B cell (primary cell): ENCODE measurements at regions not wholly inside any gene's neighbourhood (a gene's known extent, or its start where the extent isn't known, plus 50 kb on each side); places are given as distances from the start of the nearest gene placed in this dataset.

Experiments
- ATAC-seq: fragments of 200-7000 bp; cut with Tn5 transposase; one replicate; pipeline ENCODE4 v1.10.0; 2021; ENCODE audit warnings: low read depth, mild to moderate bottlenecking, moderate number of reproducible peaks, moderate library complexity
- CTCF ChIA-PET: fragments of 350-600 bp; sonication (Branson Sonifier 250); formaldehyde crosslinking; loops from one replicate; lab custom pipeline; 2021; ENCODE audit warnings: antibody characterized with exemption, inconsistent platforms; lab: Charles Lee
- POLR2A ChIA-PET: fragments of 350-600 bp; sonication (Branson Sonifier 250); formaldehyde crosslinking; loops from one replicate; lab custom pipeline; 2021; ENCODE audit warnings: antibody characterized with exemption; lab: Charles Lee
- DNase-seq: peaks from one replicate; pipeline ENCODE4 v3.0.0; 2013
- H2AFZ ChIP-seq: 2 replicates; pipeline ENCODE4 v1.6.1; 2012; ENCODE audit warnings: mild to moderate bottlenecking, low read depth, low read length; ENCODE audit not compliant: insufficient read depth, poor library complexity, severe bottlenecking
- H3K27ac ChIP-seq, 2 donors: 1 replicate in 1 of 2; 2 replicates in 1 of 2; pipeline ENCODE4 v1.5.1; 2012 to 2013; ENCODE audit warnings: low read length in 2 of 2, mild to moderate bottlenecking in 2 of 2, moderate library complexity in 1 of 2
- H3K27me3 ChIP-seq, 4 experiments: fragments of 200-600 bp in 1 of 4; sonication (generic) in 1 of 4; replicated peaks in 1 of 4; 1 replicate in 2 of 4; 2 replicates in 2 of 4; pipeline versions ENCODE4 v1.6.1 to v1.7.0; 2013 to 2016; ENCODE audit warnings: low read length in 3 of 4, mild to moderate bottlenecking in 2 of 4, mixed read lengths in 1 of 4, moderate library complexity in 1 of 4; ENCODE audit not compliant: insufficient read depth in 4 of 4, control insufficient read depth in 3 of 4; ENCODE audit errors: control extremely low read depth in 1 of 4
- H3K36me3 ChIP-seq, 2 experiments: replicated peaks in 1 of 2; 1 replicate in 1 of 2; 2 replicates in 1 of 2; pipeline versions ENCODE4 v1.6.1 to v1.7.1; 2013; ENCODE audit warnings: low read length in 1 of 2; ENCODE audit not compliant: insufficient read depth in 2 of 2, control insufficient read depth in 1 of 2; ENCODE audit errors: control extremely low read depth in 1 of 2, extremely low read depth in 1 of 2
- H3K4me1 ChIP-seq, 2 donors: fragments of 200-600 bp in 1 of 2; sonication (generic) in 1 of 2; 1 replicate in 1 of 2; 2 replicates in 1 of 2; pipeline versions ENCODE4 v1.5.1 to v1.6.1; 2013 to 2017; ENCODE audit warnings: low read length in 2 of 2; ENCODE audit not compliant: control insufficient read depth in 2 of 2, insufficient read depth in 2 of 2
- H3K4me2 ChIP-seq: replicated peaks from 2 replicates; pipeline ENCODE3; 2012; ENCODE audit warnings: mild to moderate bottlenecking, low read depth, low read length; ENCODE audit not compliant: poor library complexity, severe bottlenecking
- H3K4me3 ChIP-seq, 5 experiments: fragments of 200-600 bp in 1 of 5; sonication (generic) in 1 of 5; 1 replicate in 3 of 5; 2 replicates in 2 of 5; pipeline versions ENCODE4 v1.5.1 to v1.7.0; 2011 to 2016; ENCODE audit warnings: low read length in 4 of 5, mild to moderate bottlenecking in 4 of 5, low read depth in 2 of 5, control low read depth in 1 of 5, moderate library complexity in 1 of 5; ENCODE audit not compliant: insufficient read depth in 1 of 5; ENCODE audit errors: control extremely low read depth in 1 of 5, extremely low read depth in 1 of 5
- H3K79me2 ChIP-seq: fragments of 200-600 bp; sonication (generic); one replicate; pipeline ENCODE4 v1.6.0; 2016; ENCODE audit warnings: low read length; ENCODE audit not compliant: control insufficient read depth, insufficient read depth
- H3K9ac ChIP-seq: fragments of 200-600 bp; sonication (generic); 2 replicates; pipeline ENCODE4 v1.6.1; 2017; ENCODE audit warnings: mild to moderate bottlenecking, low read length, moderate library complexity
- H3K9me3 ChIP-seq, 3 donors: one replicate each; pipeline versions ENCODE4 v1.6.1 to v1.7.1; 2013; ENCODE audit warnings: low read length in 2 of 3; ENCODE audit not compliant: control insufficient read depth in 2 of 3, insufficient read depth in 1 of 3; ENCODE audit errors: control extremely low read depth in 1 of 3
- H4K20me1 ChIP-seq: 2 replicates; pipeline ENCODE4 v1.6.0; 2012; ENCODE audit warnings: mild to moderate bottlenecking, low read length; ENCODE audit not compliant: insufficient read depth, control insufficient read depth, poor library complexity, severe bottlenecking
- H3K27ac Mint-ChIP-seq: one replicate; pipeline ENCODE4 v1.8.0; 2021; ENCODE audit warnings: mixed read lengths
- H3K27me3 Mint-ChIP-seq: one replicate; pipeline ENCODE4 v1.8.0; 2021; ENCODE audit warnings: mixed read lengths
- H3K4me1 Mint-ChIP-seq: one replicate; pipeline ENCODE4 v1.8.0; 2021; ENCODE audit warnings: mixed read lengths
- H3K4me3 Mint-ChIP-seq: one replicate; pipeline ENCODE4 v1.8.0; 2021; ENCODE audit warnings: mixed read lengths
- H3K9me3 Mint-ChIP-seq: one replicate; pipeline ENCODE4 v1.8.0; 2022; ENCODE audit warnings: mixed read lengths; ENCODE audit not compliant: insufficient read depth
- EZH2 ChIP-seq: IDR thresholded peaks from 2 replicates; pipeline ENCODE4 v1.6.1; 2012; ENCODE audit warnings: borderline replicate concordance, low read depth, mild to moderate bottlenecking, moderate library complexity, low read length; ENCODE audit not compliant: insufficient read depth, poor library complexity, severe bottlenecking
- WGBS: methylation state at CpG from one replicate; pipeline ENCODE4 v1.1.5; 2013; ENCODE audit warnings: missing lambda C conversion rate; ENCODE audit not compliant: insufficient coverage; 5-methylcytosine and 5-hydroxymethylcytosine counted together
- intact Hi-C: fragments of 100-400 bp; cut with micrococcal nuclease; formaldehyde crosslinking; loops from one replicate; pipeline ENCODE4 v1.10.0; 2022
- TF ChIP-seq, protein P1 (sequence below): fragments of 200-600 bp; IDR thresholded peaks from one replicate; pipeline ENCODE4 v1.8.0; 2022; ENCODE audit warnings: antibody characterized with exemption, mild to moderate bottlenecking

DNA sequence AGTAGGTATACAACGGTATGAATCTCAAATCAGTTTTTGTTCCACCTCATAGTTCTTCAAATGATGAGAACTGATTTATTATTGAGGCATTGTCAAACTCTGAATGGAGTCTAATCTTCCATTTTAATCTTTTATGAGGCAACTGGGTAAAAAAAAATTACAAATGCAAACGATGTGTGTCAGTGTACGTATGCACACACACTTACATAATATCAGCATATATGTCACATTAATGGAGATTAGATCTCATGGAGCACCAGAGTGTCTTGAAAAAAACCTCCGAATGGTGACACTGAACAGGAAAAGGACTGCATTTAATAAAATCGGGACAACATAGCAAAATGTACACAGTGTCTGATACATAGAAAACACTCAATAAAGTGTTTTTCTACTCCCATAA is 842.7 kb downstream of the EFNB2 start:
- ATAC-seq, result no peak
- ChIA-PET CTCF (no interaction called here), POLR2A (no interaction called here)
- Mint-ChIP-seq H3K4me1 (no peaks in the 10 kb centered on the region), H3K27me3 (no peaks in the 10 kb centered on the region), H3K9me3 (peaks cover 5% of the 10 kb centered on the region), H3K4me3 (no peak overlapping the region), H3K27ac (no peak overlapping the region)
- H3K79me2 ChIP-seq, result no peaks in the 10 kb centered on the region
- no peaks in the 10 kb centered on the region for H3K9me3 ChIP-seq
- no peak overlapping the region for H2AFZ ChIP-seq
- TF ChIP-seq, protein P1, sequence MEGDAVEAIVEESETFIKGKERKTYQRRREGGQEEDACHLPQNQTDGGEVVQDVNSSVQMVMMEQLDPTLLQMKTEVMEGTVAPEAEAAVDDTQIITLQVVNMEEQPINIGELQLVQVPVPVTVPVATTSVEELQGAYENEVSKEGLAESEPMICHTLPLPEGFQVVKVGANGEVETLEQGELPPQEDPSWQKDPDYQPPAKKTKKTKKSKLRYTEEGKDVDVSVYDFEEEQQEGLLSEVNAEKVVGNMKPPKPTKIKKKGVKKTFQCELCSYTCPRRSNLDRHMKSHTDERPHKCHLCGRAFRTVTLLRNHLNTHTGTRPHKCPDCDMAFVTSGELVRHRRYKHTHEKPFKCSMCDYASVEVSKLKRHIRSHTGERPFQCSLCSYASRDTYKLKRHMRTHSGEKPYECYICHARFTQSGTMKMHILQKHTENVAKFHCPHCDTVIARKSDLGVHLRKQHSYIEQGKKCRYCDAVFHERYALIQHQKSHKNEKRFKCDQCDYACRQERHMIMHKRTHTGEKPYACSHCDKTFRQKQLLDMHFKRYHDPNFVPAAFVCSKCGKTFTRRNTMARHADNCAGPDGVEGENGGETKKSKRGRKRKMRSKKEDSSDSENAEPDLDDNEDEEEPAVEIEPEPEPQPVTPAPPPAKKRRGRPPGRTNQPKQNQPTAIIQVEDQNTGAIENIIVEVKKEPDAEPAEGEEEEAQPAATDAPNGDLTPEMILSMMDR, result no peak
- no peak for TF ChIP-seq EZH2
- no peak overlapping the region for H3K4me2 ChIP-seq
- H3K27me3 ChIP-seq, result no peaks in the 10 kb centered on the region
- intact Hi-C loops, result no loop called here
- DNase-seq, result no peak
- H3K4me1 ChIP-seq, result no peaks in the 10 kb centered on the region
- no peak overlapping the region for H3K4me3 ChIP-seq
- no peak overlapping the region for H3K27ac ChIP-seq
- no peaks in the 10 kb centered on the region for H3K36me3 ChIP-seq
- H4K20me1 ChIP-seq, result no peaks in the 10 kb centered on the region
- 100% methylated on average over 2 of the region's 5 CpGs for WGBS
- H3K9ac ChIP-seq, result no peak overlapping the region

DNA sequence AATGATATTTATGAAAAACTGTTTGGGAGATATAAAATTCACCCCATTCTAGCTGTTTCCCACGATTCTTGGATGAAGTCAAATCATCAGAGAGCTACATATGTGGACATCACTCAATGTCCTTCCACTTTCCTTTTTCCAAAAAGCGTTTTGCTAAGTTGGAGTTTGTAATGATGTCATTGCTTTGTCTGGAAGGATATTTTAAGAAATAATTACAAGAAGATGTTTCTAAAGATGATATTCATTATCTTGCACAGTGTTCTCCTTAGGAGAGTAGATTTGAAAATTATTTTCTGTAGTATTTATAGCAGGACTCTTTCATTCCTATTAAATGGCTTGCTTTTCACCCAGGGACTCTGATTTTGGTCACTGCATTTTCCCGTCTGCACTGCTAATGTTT is 851.2 kb downstream of the EFNB2 start:
- WGBS, result no CpG with 5 or more reads among the region's 3 CpGs
- Histone ChIP-seq H2AFZ (no peak overlapping the region), H3K79me2 (no peaks in the 10 kb centered on the region), H4K20me1 (no peaks in the 10 kb centered on the region), H3K27me3 (no peaks in the 10 kb centered on the region), H3K27ac (no peak overlapping the region), H3K4me2 (no peak overlapping the region), H3K9ac (no peak overlapping the region), H3K36me3 (no peaks in the 10 kb centered on the region), H3K4me3 (no peak overlapping the region), H3K9me3 (peaks cover 0 to 1% (median 0%) of the 10 kb centered on the region in 3 donors), H3K4me1 (no peaks in the 10 kb centered on the region)
- POLR2A ChIA-PET, result no interaction called here
- intact Hi-C loops, result no loop called here
- Mint-ChIP-seq H3K4me1 (no peaks in the 10 kb centered on the region), H3K9me3 (peaks cover 2% of the 10 kb centered on the region), H3K27me3 (no peaks in the 10 kb centered on the region), H3K4me3 (no peak overlapping the region), H3K27ac (no peak overlapping the region)
- TF ChIP-seq, protein P1, result no peak
- no peak for TF ChIP-seq EZH2
- ATAC-seq (no peak), DNase-seq (no peak)
- CTCF ChIA-PET, result no interaction called here
